NCI-H2171 treated with DMSO at 0.1 percent for 48 hours (cell line): ENCODE measurements at regions not wholly inside any gene's neighbourhood (a gene's known extent, or its start where the extent isn't known, plus 50 kb on each side); places are given as distances from the start of the nearest gene placed in this dataset.
"Not testable (repeated sequence)": the region's sequence is repeated elsewhere in the genome, so short reads cannot be mapped to it uniquely, and the experiment has no call there.

Experiments
- DNase-seq: peaks from one replicate; lab custom pipeline; 2025; lab: John Stamatoyannopoulos, UW

- not testable (repeated sequence) for DNase-seq
These were observed 102.5 kb upstream of the UGP2 start for GRCh38 chr2:63739180-63739579.

GRCh38 chr2:63740020-63740419 lies 101.7 kb upstream of the UGP2 start:
- DNase-seq: no peak

GRCh38 chr2:63740943-63741342 lies 100.8 kb upstream of the UGP2 start:
- DNase-seq: no peak

GRCh38 chr2:63741884-63742579 lies 99.7 kb upstream of the UGP2 start:
- no peak for DNase-seq

GRCh38 chr2:63742580-63742976 lies 99.1 kb upstream of the UGP2 start:
- DNase-seq: no peak

- peak; percentile 4 for DNase-seq
These were observed 98.3 kb upstream of the UGP2 start for GRCh38 chr2:63743170-63743981.

- DNase-seq: no peak
These were observed 97.4 kb upstream of the UGP2 start for GRCh38 chr2:63743982-63744966.

GRCh38 chr2:63746548-63746947 lies 95.1 kb upstream of the UGP2 start:
- not testable (repeated sequence) for DNase-seq

- DNase-seq: no peak
These were observed 89.8 kb upstream of the UGP2 start for GRCh38 chr2:63751901-63752300.

GRCh38 chr2:63755216-63755615 lies 86.5 kb upstream of the UGP2 start:
- no peak for DNase-seq

- no peak for DNase-seq
These were observed 85.7 kb upstream of the UGP2 start for GRCh38 chr2:63755965-63756364.

GRCh38 chr2:63763391-63763941 lies 78.2 kb upstream of the UGP2 start:
- peak; percentile 38 for DNase-seq

- no peak for DNase-seq
These were observed 77.1 kb upstream of the UGP2 start for GRCh38 chr2:63764630-63765029.

GRCh38 chr2:63765117-63765516 lies 76.6 kb upstream of the UGP2 start:
- no peak for DNase-seq

- DNase-seq: no peak
These were observed 74.4 kb upstream of the UGP2 start for GRCh38 chr2:63767307-63767706.

GRCh38 chr2:63768051-63768450 lies 73.6 kb upstream of the UGP2 start:
- no peak for DNase-seq

GRCh38 chr2:63769915-63770314 lies 71.8 kb upstream of the UGP2 start:
- DNase-seq: no peak

- DNase-seq: no peak
These were observed 69.6 kb upstream of the UGP2 start for GRCh38 chr2:63772061-63772460.

GRCh38 chr2:63775191-63775590 lies 66.5 kb upstream of the UGP2 start:
- no peak for DNase-seq

- DNase-seq: no peak
These were observed 65.3 kb upstream of the UGP2 start for GRCh38 chr2:63776382-63776781.

GRCh38 chr2:63777816-63778215 lies 63.9 kb upstream of the UGP2 start:
- DNase-seq: no peak

GRCh38 chr2:63778391-63778790 lies 63.3 kb upstream of the UGP2 start:
- no peak for DNase-seq
